ENCODE measurements at regions not wholly inside any gene's neighbourhood (a gene's known extent, or its start where the extent isn't known, plus 50 kb on each side); places are given as distances from the start of the nearest gene placed in this dataset.
"Not testable (repeated sequence)": the region's sequence is repeated elsewhere in the genome, so short reads cannot be mapped to it uniquely, and the experiment has no call there.

DNA sequence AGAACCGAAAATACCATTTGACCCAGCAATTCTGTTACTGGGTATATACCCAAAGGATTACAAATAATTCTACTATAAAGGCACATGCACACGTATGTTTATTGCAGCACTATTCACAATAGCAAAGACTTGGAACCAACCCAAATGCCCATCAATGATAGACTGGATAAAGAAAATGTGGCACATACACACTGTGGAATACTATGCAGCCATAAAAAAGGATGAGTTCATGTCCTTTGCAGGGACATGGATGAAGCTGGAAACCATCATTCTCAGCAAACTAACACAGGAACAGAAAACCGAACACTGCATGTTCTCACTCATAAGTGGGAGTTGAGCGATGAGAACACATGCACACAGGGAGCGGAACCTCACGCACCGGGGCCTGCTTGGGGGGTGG, 134.4 kb downstream of the FGF18 start:
- 92 to 94% methylated on average over 7 of the region's 7 CpGs for WGBS, 2 donors
- H3K4me3 ChIP-seq (ENCODE audit: low read length in 2 of 2); ATAC-seq (ENCODE audit: low FRiP score); DNase-seq; H3K9me3 ChIP-seq (ENCODE audit: control insufficient read depth, low read length); H3K27me3 ChIP-seq (ENCODE audit: control insufficient read depth in 1 of 2, insufficient read depth in 2 of 2, low read length in 1 of 2); H3K4me1 ChIP-seq (ENCODE audit: control insufficient read depth in 1 of 2, insufficient read depth in 2 of 2, low read length in 2 of 2); H3K36me3 ChIP-seq (ENCODE audit: control insufficient read depth in 1 of 2, insufficient read depth in 2 of 2, low read length in 1 of 2); H3K27ac ChIP-seq (ENCODE audit: low read depth in 1 of 2, low read length in 2 of 2); intact Hi-C loops (cut with DNase I): not testable (repeated sequence)

DNA sequence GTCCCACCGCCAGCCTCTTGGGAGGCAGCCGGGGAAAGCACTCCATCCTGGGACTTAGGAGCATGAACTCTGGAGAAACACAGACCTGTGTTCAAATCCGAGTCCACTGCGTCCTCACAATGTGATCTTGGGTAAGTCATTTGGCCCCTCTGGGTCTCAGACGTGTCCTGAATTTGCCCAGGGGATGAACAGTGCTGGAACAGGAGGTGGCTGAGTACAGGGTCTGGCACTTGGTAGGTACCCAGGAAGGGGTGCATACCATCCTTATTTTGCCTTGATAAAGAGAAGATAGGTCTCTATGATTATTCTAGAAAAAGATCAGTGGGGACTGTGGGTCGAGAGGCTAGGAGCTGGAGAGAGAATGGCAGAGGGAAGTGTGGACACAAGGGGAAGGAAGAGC, 135.7 kb downstream of the FGF18 start:
- 76 to 79% methylated on average over 6 of the region's 6 CpGs for WGBS, 2 donors
- H3K36me3 ChIP-seq (ENCODE audit: control insufficient read depth in 1 of 2, insufficient read depth in 2 of 2, low read length in 1 of 2), result no peaks in the 10 kb centered on the region
- ATAC-seq (ENCODE audit: low FRiP score), result no peak
- intact Hi-C loops (cut with DNase I), result no loop called here
- no peaks in the 10 kb centered on the region for H3K27me3 ChIP-seq (ENCODE audit: control insufficient read depth in 1 of 2, insufficient read depth in 2 of 2, low read length in 1 of 2)
- DNase-seq, result no peak
- no peak overlapping the region for H3K4me3 ChIP-seq (ENCODE audit: low read length in 2 of 2)
- no peaks in the 10 kb centered on the region for H3K4me1 ChIP-seq (ENCODE audit: control insufficient read depth in 1 of 2, insufficient read depth in 2 of 2, low read length in 2 of 2)
- H3K27ac ChIP-seq (ENCODE audit: low read depth in 1 of 2, low read length in 2 of 2), result no peak overlapping the region
- H3K9me3 ChIP-seq (ENCODE audit: control insufficient read depth, low read length), result no peaks in the 10 kb centered on the region

DNA sequence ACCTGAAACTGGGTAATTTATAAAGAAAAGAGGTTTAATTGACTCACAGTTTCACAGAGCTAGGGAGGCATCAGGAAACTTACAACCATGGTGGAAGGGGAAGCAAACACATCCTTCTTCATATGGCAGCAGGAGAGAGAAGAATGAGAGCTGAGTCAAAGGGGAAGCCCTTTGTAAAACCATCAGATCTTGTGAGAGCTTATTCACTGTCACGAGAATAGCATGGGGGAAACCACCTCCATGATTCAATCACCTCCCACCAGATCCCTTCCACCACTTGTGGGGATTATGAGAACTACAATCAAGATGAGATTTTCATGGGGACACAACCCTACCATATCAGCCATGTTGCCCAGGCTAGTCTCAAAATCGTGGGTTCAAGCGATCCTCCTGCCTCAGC, 143.4 kb downstream of the FGF18 start:
- intact Hi-C loops (cut with DNase I), result no loop called here
- DNase-seq, result no peak
- no peak overlapping the region for H3K4me3 ChIP-seq (ENCODE audit: low read length in 2 of 2)
- no peaks in the 10 kb centered on the region for H3K27me3 ChIP-seq (ENCODE audit: control insufficient read depth in 1 of 2, insufficient read depth in 2 of 2, low read length in 1 of 2)
- 82 to 83% methylated on average over 3 of the region's 3 CpGs for WGBS, 2 donors
- no peak overlapping the region for H3K27ac ChIP-seq (ENCODE audit: low read depth in 1 of 2, low read length in 2 of 2)
- no peaks in the 10 kb centered on the region for H3K4me1 ChIP-seq (ENCODE audit: control insufficient read depth in 1 of 2, insufficient read depth in 2 of 2, low read length in 2 of 2)
- no peak for ATAC-seq (ENCODE audit: low FRiP score)
- H3K9me3 ChIP-seq (ENCODE audit: control insufficient read depth, low read length), result no peaks in the 10 kb centered on the region
- H3K36me3 ChIP-seq (ENCODE audit: control insufficient read depth in 1 of 2, insufficient read depth in 2 of 2, low read length in 1 of 2), result no peaks in the 10 kb centered on the region

DNA sequence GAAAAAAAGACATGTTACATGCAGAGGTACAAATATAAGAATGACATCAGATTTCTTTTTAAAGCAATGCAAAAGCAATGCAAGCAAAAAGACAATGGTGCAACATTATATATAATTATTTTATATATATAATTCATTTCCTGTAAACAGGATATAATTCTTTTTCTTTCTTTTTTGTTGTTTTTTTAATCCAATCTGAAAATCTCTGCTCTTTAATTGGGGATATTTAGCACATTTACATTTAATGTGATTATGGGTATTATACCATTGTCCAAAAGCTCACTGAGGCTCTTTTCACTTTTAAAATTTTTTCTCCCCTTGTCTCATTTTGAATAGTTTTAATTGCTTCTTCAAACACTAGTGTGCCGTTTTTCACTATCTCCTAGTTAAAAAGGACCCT, 148.9 kb downstream of the FGF18 start:
- Histone ChIP-seq H3K27me3 (ENCODE audit: control insufficient read depth in 1 of 2, insufficient read depth in 2 of 2, low read length in 1 of 2) (no peaks in the 10 kb centered on the region), H3K4me1 (ENCODE audit: control insufficient read depth in 1 of 2, insufficient read depth in 2 of 2, low read length in 2 of 2) (no peaks in the 10 kb centered on the region), H3K4me3 (ENCODE audit: low read length in 2 of 2) (no peak overlapping the region), H3K36me3 (ENCODE audit: control insufficient read depth in 1 of 2, insufficient read depth in 2 of 2, low read length in 1 of 2) (no peaks in the 10 kb centered on the region), H3K27ac (ENCODE audit: low read depth in 1 of 2, low read length in 2 of 2) (no peak overlapping the region), H3K9me3 (ENCODE audit: control insufficient read depth, low read length) (peaks cover 2% of the 10 kb centered on the region)
- 86 to 88% methylated on average over 1 of the region's 1 CpG for WGBS, 2 donors
- ATAC-seq (ENCODE audit: low FRiP score), result no peak
- intact Hi-C loops (cut with DNase I), result no loop called here
- no peak for DNase-seq

DNA sequence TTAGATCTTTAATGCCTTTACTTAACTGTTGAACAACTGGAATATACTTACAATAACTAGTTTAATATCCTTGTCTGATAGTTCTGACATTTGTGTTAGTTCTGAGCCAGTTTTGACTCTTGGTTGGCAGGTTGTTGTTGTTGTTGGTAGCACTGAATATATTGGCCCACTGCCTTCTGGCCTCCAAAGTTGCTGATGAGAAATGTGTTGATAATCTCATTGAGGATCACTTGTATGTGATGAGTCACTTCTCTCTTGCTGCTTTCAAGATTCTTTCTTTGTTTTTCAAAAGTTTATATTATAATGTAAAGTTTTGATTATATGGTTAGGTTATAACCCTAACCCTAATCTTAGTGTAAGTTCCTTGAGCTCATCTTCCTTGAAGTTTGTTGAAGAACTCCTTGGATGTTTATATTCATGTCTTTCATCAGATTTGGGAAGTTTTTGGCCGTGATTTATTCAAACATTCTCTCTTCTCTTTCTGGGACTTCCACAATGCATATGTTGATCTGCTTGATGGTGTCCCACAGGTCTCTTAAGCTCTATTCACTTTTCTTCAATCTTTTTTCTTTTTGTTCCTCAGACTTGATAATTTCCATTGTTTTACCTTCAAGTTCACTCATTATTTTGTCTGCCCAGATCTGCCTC, 149.7 kb downstream of the FGF18 start:
- WGBS, 2 donors, result 2 to 46% methylated on average over 1 of the region's 1 CpG
- Histone ChIP-seq H3K27ac (ENCODE audit: low read depth in 1 of 2, low read length in 2 of 2) (no peak overlapping the region), H3K4me1 (ENCODE audit: control insufficient read depth in 1 of 2, insufficient read depth in 2 of 2, low read length in 2 of 2) (no peaks in the 10 kb centered on the region), H3K4me3 (ENCODE audit: low read length in 2 of 2) (no peak overlapping the region), H3K27me3 (ENCODE audit: control insufficient read depth in 1 of 2, insufficient read depth in 2 of 2, low read length in 1 of 2) (no peaks in the 10 kb centered on the region), H3K9me3 (ENCODE audit: control insufficient read depth, low read length) (peaks cover 2% of the 10 kb centered on the region), H3K36me3 (ENCODE audit: control insufficient read depth in 1 of 2, insufficient read depth in 2 of 2, low read length in 1 of 2) (no peaks in the 10 kb centered on the region)
- ATAC-seq (ENCODE audit: low FRiP score) (no peak), DNase-seq (no peak)
- intact Hi-C loops (cut with DNase I), result no loop called here

DNA sequence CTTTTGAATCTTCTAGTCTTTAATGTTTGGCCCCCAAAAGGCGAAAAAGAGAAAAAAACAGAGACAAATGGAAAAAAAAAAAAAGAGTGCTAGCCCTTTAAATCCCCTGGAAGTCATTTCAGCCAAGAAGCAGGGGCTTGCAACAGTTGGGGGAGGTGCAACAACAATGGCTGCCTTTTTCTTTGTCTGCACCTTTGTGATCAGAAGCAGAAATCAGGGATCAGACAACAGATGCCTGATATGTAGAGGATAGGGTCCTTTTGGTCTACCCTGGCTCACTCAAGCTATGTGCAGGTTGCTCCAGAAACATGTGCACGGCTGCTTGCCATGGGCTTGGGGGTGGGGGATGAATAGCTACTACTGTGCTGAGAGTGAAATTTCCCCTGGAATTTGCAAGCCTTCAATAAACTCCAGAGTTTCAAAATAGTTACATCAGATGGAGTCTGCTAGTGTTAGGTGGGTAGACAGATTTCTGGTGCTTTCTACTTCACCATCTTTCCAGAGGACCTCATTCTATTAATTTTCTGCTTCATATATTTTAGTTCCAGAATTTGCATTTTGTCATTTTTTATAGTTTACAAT, 150.9 kb downstream of the FGF18 start:
- Histone ChIP-seq H3K4me3 (ENCODE audit: low read length in 2 of 2) (no peak overlapping the region), H3K36me3 (ENCODE audit: control insufficient read depth in 1 of 2, insufficient read depth in 2 of 2, low read length in 1 of 2) (no peaks in the 10 kb centered on the region), H3K4me1 (ENCODE audit: control insufficient read depth in 1 of 2, insufficient read depth in 2 of 2, low read length in 2 of 2) (no peaks in the 10 kb centered on the region), H3K27me3 (ENCODE audit: control insufficient read depth in 1 of 2, insufficient read depth in 2 of 2, low read length in 1 of 2) (no peaks in the 10 kb centered on the region), H3K27ac (ENCODE audit: low read depth in 1 of 2, low read length in 2 of 2) (no peak overlapping the region), H3K9me3 (ENCODE audit: control insufficient read depth, low read length) (peaks cover 2% of the 10 kb centered on the region)
- ATAC-seq (ENCODE audit: low FRiP score), result no peak
- no peak for DNase-seq
- WGBS, 2 donors, result 59 to 73% methylated on average over 2 of the region's 2 CpGs
- intact Hi-C loops (cut with DNase I), result no loop called here

DNA sequence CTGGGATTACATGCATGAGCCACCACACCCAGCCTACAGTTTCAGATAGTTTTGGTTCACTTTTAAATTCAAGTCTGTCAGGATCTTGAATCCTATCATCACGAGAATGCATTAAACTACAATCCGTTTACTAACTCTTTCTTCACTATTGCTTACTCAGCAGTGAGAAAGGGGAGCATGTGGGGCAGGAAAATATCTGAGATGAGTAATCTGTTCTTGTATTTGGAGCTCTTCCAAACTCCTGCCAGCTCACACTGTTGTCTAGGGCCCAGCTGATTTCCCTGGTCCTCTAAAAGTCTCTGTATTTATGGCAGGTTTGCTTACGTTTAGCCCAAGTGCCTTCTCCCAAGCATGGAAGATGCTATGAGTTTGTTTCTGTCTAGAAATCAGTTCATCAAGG, 152.2 kb downstream of the FGF18 start:
- 53 to 58% methylated on average over 3 of the region's 3 CpGs for WGBS, 2 donors
- H3K36me3 ChIP-seq (ENCODE audit: control insufficient read depth in 1 of 2, insufficient read depth in 2 of 2, low read length in 1 of 2), result no peaks in the 10 kb centered on the region
- H3K9me3 ChIP-seq (ENCODE audit: control insufficient read depth, low read length), result peaks cover 2% of the 10 kb centered on the region
- ATAC-seq (ENCODE audit: low FRiP score) (no peak), DNase-seq (no peak)
- no peaks in the 10 kb centered on the region for H3K27me3 ChIP-seq (ENCODE audit: control insufficient read depth in 1 of 2, insufficient read depth in 2 of 2, low read length in 1 of 2)
- no peaks in the 10 kb centered on the region for H3K4me1 ChIP-seq (ENCODE audit: control insufficient read depth in 1 of 2, insufficient read depth in 2 of 2, low read length in 2 of 2)
- no peak overlapping the region for H3K4me3 ChIP-seq (ENCODE audit: low read length in 2 of 2)
- intact Hi-C loops (cut with DNase I), result no loop called here
- H3K27ac ChIP-seq (ENCODE audit: low read depth in 1 of 2, low read length in 2 of 2), result no peak overlapping the region

DNA sequence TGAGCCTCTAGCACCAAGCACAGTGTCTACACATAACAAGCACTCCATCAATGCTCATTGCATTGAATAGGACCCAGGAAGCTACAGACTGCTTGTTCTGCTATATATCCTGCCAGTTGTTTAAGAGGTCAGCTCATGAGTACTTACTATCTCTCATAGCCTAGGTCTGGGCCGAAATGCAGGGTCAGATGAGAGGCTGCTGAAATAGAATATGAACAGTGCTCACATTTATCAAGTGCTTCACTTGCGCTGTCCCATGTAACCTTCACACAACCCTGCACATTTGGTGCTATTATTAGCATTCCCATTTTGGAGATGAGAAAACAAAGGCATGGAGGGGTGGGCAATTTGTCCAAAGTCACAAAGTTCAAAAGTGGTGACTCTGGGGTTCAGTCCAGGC, 153.6 kb downstream of the FGF18 start:
- Histone ChIP-seq H3K36me3 (ENCODE audit: control insufficient read depth in 1 of 2, insufficient read depth in 2 of 2, low read length in 1 of 2) (no peaks in the 10 kb centered on the region), H3K4me1 (ENCODE audit: control insufficient read depth in 1 of 2, insufficient read depth in 2 of 2, low read length in 2 of 2) (no peaks in the 10 kb centered on the region), H3K4me3 (ENCODE audit: low read length in 2 of 2) (no peak overlapping the region), H3K27ac (ENCODE audit: low read depth in 1 of 2, low read length in 2 of 2) (no peak overlapping the region), H3K27me3 (ENCODE audit: control insufficient read depth in 1 of 2, insufficient read depth in 2 of 2, low read length in 1 of 2) (no peaks in the 10 kb centered on the region), H3K9me3 (ENCODE audit: control insufficient read depth, low read length) (peaks cover 2% of the 10 kb centered on the region)
- DNase-seq (no peak), ATAC-seq (ENCODE audit: low FRiP score) (no peak)
- 90 to 95% methylated on average over 2 of the region's 2 CpGs for WGBS, 2 donors
- intact Hi-C loops (cut with DNase I), result no loop called here

DNA sequence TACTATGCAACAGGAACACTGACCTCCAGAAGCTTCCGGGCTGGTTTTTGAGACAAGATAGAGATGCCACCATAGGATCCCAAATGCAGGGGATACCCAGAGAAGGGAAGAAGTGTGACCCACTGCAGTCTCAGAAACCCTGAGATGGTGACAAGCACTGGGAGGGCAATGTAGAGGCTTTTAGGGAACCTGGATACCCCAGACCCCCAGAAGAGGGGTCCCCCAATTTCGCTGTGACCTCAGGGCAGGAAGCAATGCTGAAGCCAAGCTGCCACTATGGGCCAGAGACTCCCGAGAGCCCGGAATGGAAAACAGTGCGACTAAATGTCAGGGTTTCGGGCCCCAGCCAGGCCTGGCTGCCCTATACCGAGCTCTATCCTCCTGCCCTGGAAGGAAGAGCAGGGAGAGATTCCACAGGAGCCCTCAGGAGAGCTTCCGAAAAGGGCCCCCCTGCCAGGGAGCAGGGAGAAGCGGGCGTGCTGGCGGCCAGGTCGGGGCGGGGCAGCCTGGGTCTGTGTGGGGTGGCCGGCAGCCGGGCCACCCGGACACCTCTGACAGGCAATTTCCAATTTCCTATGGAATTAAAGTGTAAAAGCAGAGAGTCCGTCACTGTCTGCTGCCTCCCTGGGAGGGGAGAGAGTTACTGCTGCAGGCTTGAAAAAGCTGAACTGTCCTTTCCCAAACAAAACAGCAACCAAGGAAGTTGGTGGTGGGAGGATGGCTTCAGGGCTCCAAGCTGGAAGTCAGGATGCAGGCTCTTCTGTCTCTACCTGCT, 154.2 kb downstream of the FGF18 start:
- Histone ChIP-seq H3K27me3 (ENCODE audit: control insufficient read depth in 1 of 2, insufficient read depth in 2 of 2, low read length in 1 of 2) (no peaks in the 10 kb centered on the region), H3K9me3 (ENCODE audit: control insufficient read depth, low read length) (peaks cover 2% of the 10 kb centered on the region), H3K4me1 (ENCODE audit: control insufficient read depth in 1 of 2, insufficient read depth in 2 of 2, low read length in 2 of 2) (no peaks in the 10 kb centered on the region), H3K36me3 (ENCODE audit: control insufficient read depth in 1 of 2, insufficient read depth in 2 of 2, low read length in 1 of 2) (no peaks in the 10 kb centered on the region), H3K4me3 (ENCODE audit: low read length in 2 of 2) (no peak overlapping the region), H3K27ac (ENCODE audit: low read depth in 1 of 2, low read length in 2 of 2) (no peak overlapping the region)
- DNase-seq, result no peak
- WGBS, 2 donors, result 92 to 93% methylated on average over 17 of the region's 17 CpGs
- intact Hi-C loops (cut with DNase I), result no loop called here
- ATAC-seq (ENCODE audit: low FRiP score), result no peak
